CD4-positive, alpha-beta T cell (primary cell): ENCODE measurements at regions not wholly inside any gene's neighbourhood (a gene's known extent, or its start where the extent isn't known, plus 50 kb on each side); places are given as distances from the start of the nearest gene placed in this dataset.

ENCODE experiments used
- ATAC-seq: fragments of 200-7000 bp; cut with Tn5 transposase; one replicate; pipeline ENCODE4 v1.10.0; 2022; ENCODE audit warnings: mild to moderate bottlenecking; ENCODE audit not compliant: poor library complexity
- CTCF ChIA-PET: fragments of 350-600 bp; sonication (Branson Sonifier 250); formaldehyde crosslinking; loops from one replicate; lab custom pipeline; 2021; ENCODE audit warnings: antibody characterized with exemption, inconsistent platforms; lab: Charles Lee
- POLR2A ChIA-PET: fragments of 350-600 bp; sonication (Branson Sonifier 250); formaldehyde crosslinking; loops from one replicate; lab custom pipeline; 2021; ENCODE audit warnings: antibody characterized with exemption, inconsistent platforms; lab: Charles Lee
- DNase-seq, 14 experiments: peaks; one replicate each; pipeline ENCODE4 v3.0.0-alpha.2; 2013 to 2020; ENCODE audit warnings: mixed read lengths in 2 of 14
- H3K27ac ChIP-seq, 2 donors: one replicate each; pipeline versions ENCODE4 v1.5.1 to v1.7.0; 2013; ENCODE audit warnings: low read length in 2 of 2, low read depth in 1 of 2, mild to moderate bottlenecking in 1 of 2
- H3K27me3 ChIP-seq, 2 experiments: 1 replicate in 1 of 2; 2 replicates in 1 of 2; pipeline versions ENCODE4 v1.6.1 to v1.7.0; 2013; ENCODE audit warnings: low read length in 2 of 2, control low read depth in 1 of 2, mild to moderate bottlenecking in 1 of 2, moderate library complexity in 1 of 2; ENCODE audit not compliant: insufficient read depth in 2 of 2, control insufficient read depth in 1 of 2
- H3K36me3 ChIP-seq: one replicate; pipeline ENCODE4 v1.6.1; 2013; ENCODE audit warnings: low read length, control low read depth; ENCODE audit not compliant: insufficient read depth
- H3K4me1 ChIP-seq: one replicate; pipeline ENCODE4 v1.6.1; 2013; ENCODE audit warnings: low read length, control low read depth; ENCODE audit not compliant: insufficient read depth
- H3K4me3 ChIP-seq: one replicate; pipeline ENCODE4 v1.5.1; 2013; ENCODE audit warnings: mild to moderate bottlenecking, low read length, moderate library complexity
- H3K9me3 ChIP-seq, 2 experiments: 1 replicate in 1 of 2; 2 replicates in 1 of 2; pipeline versions ENCODE4 v1.6.1 to v1.7.0; 2013; ENCODE audit warnings: low read length in 2 of 2, mild to moderate bottlenecking in 2 of 2, control low read depth in 1 of 2, moderate library complexity in 1 of 2; ENCODE audit not compliant: control insufficient read depth in 1 of 2, insufficient read depth in 1 of 2
- H3K27ac Mint-ChIP-seq: one replicate; pipeline ENCODE4 v1.8.0; 2020; ENCODE audit warnings: mixed read lengths
- H3K27me3 Mint-ChIP-seq: one replicate; pipeline ENCODE4 v1.8.0; 2021; ENCODE audit warnings: mixed read lengths
- H3K36me3 Mint-ChIP-seq: one replicate; pipeline ENCODE4 v1.8.0; 2021; ENCODE audit warnings: low read depth, mixed read lengths
- H3K4me1 Mint-ChIP-seq: one replicate; pipeline ENCODE4 v1.8.0; 2021; ENCODE audit warnings: low read depth, mixed read lengths
- H3K4me3 Mint-ChIP-seq: one replicate; pipeline ENCODE4 v1.8.0; 2020; ENCODE audit warnings: mild to moderate bottlenecking, mixed read lengths
- H3K9me3 Mint-ChIP-seq: one replicate; pipeline ENCODE4 v1.8.0; 2020; ENCODE audit warnings: mixed read lengths
- intact Hi-C, 2 experiments: fragments of 100-400 bp; cut with DNase I in 1 of 2; cut with micrococcal nuclease in 1 of 2; formaldehyde crosslinking; loops; one replicate each; pipeline versions ENCODE4 v1.15.1 to v1.9.0; 2023 to 2025; cut with DNase I, micrococcal nuclease
- TF ChIP-seq, protein P1 (sequence below): fragments of 200-600 bp; IDR thresholded peaks from one replicate; pipeline ENCODE4 v1.8.0; 2022; ENCODE audit warnings: antibody characterized with exemption, mild to moderate bottlenecking

DNA sequence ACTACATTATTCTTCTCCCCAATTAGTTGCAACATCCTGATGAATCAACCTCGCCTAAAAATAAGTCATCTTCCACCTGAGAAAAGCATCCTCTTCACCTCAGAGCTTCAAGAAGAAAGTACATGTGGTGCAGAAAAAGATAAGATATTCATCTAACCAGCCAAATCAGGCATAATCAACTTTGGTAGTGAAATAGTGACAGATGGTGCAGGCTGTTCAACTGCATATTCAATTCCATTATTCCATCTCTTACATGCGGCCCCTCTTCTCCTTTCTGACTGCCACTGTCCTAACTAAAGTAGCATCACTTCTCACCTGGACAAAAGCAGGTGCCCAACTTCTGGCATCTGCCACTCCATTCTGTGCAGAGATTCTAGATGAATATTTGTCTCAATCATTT lies 148.4 kb upstream of the STEAP1 start:
- Mint-ChIP-seq H3K27ac (no peak overlapping the region), H3K36me3 (no peaks in the 10 kb centered on the region), H3K27me3 (no peaks in the 10 kb centered on the region), H3K4me3 (no peak overlapping the region), H3K4me1 (no peaks in the 10 kb centered on the region), H3K9me3 (peaks cover 2% of the 10 kb centered on the region)
- Histone ChIP-seq H3K4me1 (no peaks in the 10 kb centered on the region), H3K36me3 (no peaks in the 10 kb centered on the region), H3K27ac (no peak overlapping the region), H3K4me3 (no peak overlapping the region), H3K9me3 (no peaks in the 10 kb centered on the region), H3K27me3 (no peaks in the 10 kb centered on the region)
- intact Hi-C loops: no loop called here
- ATAC-seq (no peak), DNase-seq (no peak)
- POLR2A ChIA-PET: no interaction called here
- CTCF ChIA-PET: no interaction called here
- TF ChIP-seq, protein P1, sequence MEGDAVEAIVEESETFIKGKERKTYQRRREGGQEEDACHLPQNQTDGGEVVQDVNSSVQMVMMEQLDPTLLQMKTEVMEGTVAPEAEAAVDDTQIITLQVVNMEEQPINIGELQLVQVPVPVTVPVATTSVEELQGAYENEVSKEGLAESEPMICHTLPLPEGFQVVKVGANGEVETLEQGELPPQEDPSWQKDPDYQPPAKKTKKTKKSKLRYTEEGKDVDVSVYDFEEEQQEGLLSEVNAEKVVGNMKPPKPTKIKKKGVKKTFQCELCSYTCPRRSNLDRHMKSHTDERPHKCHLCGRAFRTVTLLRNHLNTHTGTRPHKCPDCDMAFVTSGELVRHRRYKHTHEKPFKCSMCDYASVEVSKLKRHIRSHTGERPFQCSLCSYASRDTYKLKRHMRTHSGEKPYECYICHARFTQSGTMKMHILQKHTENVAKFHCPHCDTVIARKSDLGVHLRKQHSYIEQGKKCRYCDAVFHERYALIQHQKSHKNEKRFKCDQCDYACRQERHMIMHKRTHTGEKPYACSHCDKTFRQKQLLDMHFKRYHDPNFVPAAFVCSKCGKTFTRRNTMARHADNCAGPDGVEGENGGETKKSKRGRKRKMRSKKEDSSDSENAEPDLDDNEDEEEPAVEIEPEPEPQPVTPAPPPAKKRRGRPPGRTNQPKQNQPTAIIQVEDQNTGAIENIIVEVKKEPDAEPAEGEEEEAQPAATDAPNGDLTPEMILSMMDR: no peak

DNA sequence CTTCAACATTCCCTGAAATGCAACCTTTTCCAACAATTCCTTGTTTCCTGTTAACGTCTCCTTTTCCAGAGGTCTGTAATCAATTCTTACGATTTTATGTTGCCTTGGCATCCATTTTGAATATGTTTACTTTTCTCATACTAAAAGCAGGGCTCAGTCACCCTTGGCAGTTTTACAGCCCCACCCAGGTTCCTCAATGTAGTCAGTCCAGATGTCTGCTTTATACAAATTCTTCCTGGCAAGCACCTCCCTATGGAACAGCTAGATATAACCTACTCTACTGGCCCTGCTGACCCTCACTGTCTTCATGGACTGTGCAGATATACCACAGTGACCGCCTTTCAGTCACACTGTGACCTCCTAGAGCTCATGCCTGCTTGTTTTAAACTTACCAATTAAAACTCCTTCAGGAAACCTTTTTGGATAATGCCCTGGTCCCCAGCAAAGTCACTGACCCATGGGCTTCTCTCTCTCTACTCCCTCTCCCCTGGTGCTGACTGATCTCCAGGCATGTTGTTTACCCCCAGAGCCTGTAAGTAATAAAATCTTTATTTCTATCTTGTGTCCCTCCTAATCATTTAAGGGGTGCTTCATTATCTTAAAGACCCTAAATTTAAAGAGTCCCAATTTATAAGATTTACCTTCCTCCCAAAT lies 147.1 kb upstream of the STEAP1 start:
- Histone ChIP-seq H3K9me3 (no peaks in the 10 kb centered on the region), H3K4me3 (no peak overlapping the region), H3K27ac (no peak overlapping the region), H3K36me3 (no peaks in the 10 kb centered on the region), H3K4me1 (no peaks in the 10 kb centered on the region), H3K27me3 (no peaks in the 10 kb centered on the region)
- CTCF ChIA-PET: no interaction called here
- H3K27ac Mint-ChIP-seq: no peak overlapping the region
- ATAC-seq: no peak
- H3K36me3 Mint-ChIP-seq: no peaks in the 10 kb centered on the region
- H3K9me3 Mint-ChIP-seq: peaks cover 2% of the 10 kb centered on the region
- TF ChIP-seq, protein P1: no peak
- H3K4me1 Mint-ChIP-seq: no peaks in the 10 kb centered on the region
- no peaks in the 10 kb centered on the region for H3K27me3 Mint-ChIP-seq
- no peak for DNase-seq
- H3K4me3 Mint-ChIP-seq: no peak overlapping the region
- POLR2A ChIA-PET: no interaction called here
- intact Hi-C loops: no loop called here

DNA sequence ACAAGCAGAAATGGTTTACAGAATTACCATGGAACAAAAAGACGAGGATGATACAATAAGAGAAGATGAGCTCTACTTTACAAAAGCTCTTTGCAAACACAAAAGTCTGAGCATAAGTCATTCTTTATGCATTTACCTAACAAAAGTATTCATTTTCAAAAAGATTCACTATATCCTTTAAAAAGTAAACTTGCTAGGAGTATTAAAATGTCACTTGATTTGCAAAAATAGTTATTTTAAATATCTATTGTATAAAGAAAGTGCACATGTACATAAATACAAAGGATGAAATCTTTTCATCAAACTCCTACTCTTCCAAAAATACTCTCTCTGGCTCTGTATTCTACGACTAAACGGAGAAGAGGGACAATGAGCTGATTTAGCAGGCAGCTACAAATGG lies 146.4 kb upstream of the STEAP1 start:
- Mint-ChIP-seq H3K36me3 (no peaks in the 10 kb centered on the region), H3K4me1 (no peaks in the 10 kb centered on the region), H3K9me3 (peaks cover 2% of the 10 kb centered on the region), H3K27ac (no peak overlapping the region), H3K27me3 (no peaks in the 10 kb centered on the region), H3K4me3 (no peak overlapping the region)
- Histone ChIP-seq H3K27me3 (no peaks in the 10 kb centered on the region), H3K36me3 (no peaks in the 10 kb centered on the region), H3K4me3 (no peak overlapping the region), H3K4me1 (no peaks in the 10 kb centered on the region), H3K9me3 (no peaks in the 10 kb centered on the region), H3K27ac (no peak overlapping the region)
- TF ChIP-seq, protein P1: no peak
- POLR2A ChIA-PET: no interaction called here
- DNase-seq (no peak), ATAC-seq (no peak)
- intact Hi-C loops: no loop called here
- CTCF ChIA-PET: no interaction called here
